H1 (cell line): ENCODE measurements at regions not wholly inside any gene's neighbourhood (a gene's known extent, or its start where the extent isn't known, plus 50 kb on each side); places are given as distances from the start of the nearest gene placed in this dataset.

ENCODE experiments used
- CTCF ChIA-PET: fragments of 300-600 bp; sonication (Branson Sonifier 250); formaldehyde crosslinking; loops from one replicate; lab custom pipeline; 2021; ENCODE audit not compliant: partially characterized antibody; lab: Charles Lee
- POLR2A ChIA-PET: fragments of 300-600 bp; sonication (Branson Sonifier 250); formaldehyde crosslinking; loops from one replicate; lab custom pipeline; 2021; ENCODE audit warnings: inconsistent platforms; ENCODE audit not compliant: partially characterized antibody; lab: Charles Lee
- DNase-seq, 2 experiments: peaks; one replicate each; pipeline versions ENCODE4 v3.0.0 to v3.0.0-alpha.2; 2010 to 2022; ENCODE audit warnings: low spot score in 2 of 2, low read depth in 1 of 2, mixed read lengths in 1 of 2
- FAIRE-seq: peaks from 2 replicates; lab custom pipeline; 2011; peaks lifted over from hg19 to GRCh38; lab: Jason Lieb, UNC
- H2AFZ ChIP-seq: 2 replicates; pipeline ENCODE4 v1.8.1; 2012; ENCODE audit warnings: low read length, inconsistent platforms
- H2AK5ac ChIP-seq: 2 replicates; pipeline ENCODE4 v1.6.1; 2013; ENCODE audit warnings: low read depth, low read length
- H2BK120ac ChIP-seq: replicated peaks from 2 replicates; pipeline ENCODE3; 2013; ENCODE audit warnings: low read depth, low read length, inconsistent platforms
- H2BK12ac ChIP-seq: 2 replicates; pipeline ENCODE4 v1.6.1; 2013; ENCODE audit warnings: low read depth, low read length
- H2BK15ac ChIP-seq: 2 replicates; pipeline ENCODE4 v1.6.1; 2013; ENCODE audit warnings: low read length
- H2BK20ac ChIP-seq: 2 replicates; pipeline ENCODE4 v1.6.1; 2013; ENCODE audit warnings: low read length
- H2BK5ac ChIP-seq: 2 replicates; pipeline ENCODE4 v1.6.1; 2013; ENCODE audit warnings: low read depth, low read length
- H3K14ac ChIP-seq: 2 replicates; pipeline ENCODE4 v1.6.1; 2013; ENCODE audit warnings: inconsistent platforms; ENCODE audit not compliant: insufficient read length
- H3K18ac ChIP-seq: 2 replicates; pipeline ENCODE4 v1.6.1; 2013; ENCODE audit warnings: low read length; ENCODE audit errors: extremely low read depth
- H3K23ac ChIP-seq: 2 replicates; pipeline ENCODE4 v1.6.1; 2013; ENCODE audit warnings: inconsistent platforms; ENCODE audit not compliant: insufficient read length
- H3K23me2 ChIP-seq: 2 replicates; pipeline ENCODE4 v1.6.1; 2013; ENCODE audit warnings: low read depth, low read length
- H3K27ac ChIP-seq: 2 replicates; pipeline ENCODE4 v1.6.1; 2011; ENCODE audit warnings: low read depth, low read length, inconsistent platforms
- H3K27me3 ChIP-seq, 4 experiments: replicated peaks in 1 of 4; 1 replicate in 1 of 4; 2 replicates in 3 of 4; pipeline versions ENCODE4 v1.6.1 to v1.8.1; 2011 to 2013; ENCODE audit warnings: low read length in 3 of 4, mild to moderate bottlenecking in 3 of 4, inconsistent platforms in 2 of 4, mixed read lengths in 2 of 4, moderate library complexity in 1 of 4; ENCODE audit not compliant: control insufficient read depth in 3 of 4, insufficient read depth in 3 of 4; ENCODE audit errors: extremely low read depth in 1 of 4
- H3K36me3 ChIP-seq, 4 experiments: 2 replicates each; pipeline versions ENCODE4 v1.6.1 to v1.8.1; 2011 to 2013; ENCODE audit warnings: mild to moderate bottlenecking in 4 of 4, low read length in 3 of 4, moderate library complexity in 2 of 4, control low read depth in 1 of 4, inconsistent platforms in 1 of 4; ENCODE audit not compliant: insufficient read depth in 4 of 4, control insufficient read depth in 2 of 4
- H3K4ac ChIP-seq: replicated peaks from 2 replicates; pipeline ENCODE3; 2013; ENCODE audit warnings: low read length, low read depth, mixed read lengths, inconsistent platforms; ENCODE audit not compliant: insufficient read length
- H3K4me1 ChIP-seq, 4 experiments: replicated peaks in 1 of 4; 1 replicate in 1 of 4; 2 replicates in 3 of 4; pipeline versions ENCODE4 v1.6.1 to v1.8.1; 2011 to 2013; ENCODE audit warnings: low read length in 3 of 4, inconsistent platforms in 2 of 4, mixed read lengths in 1 of 4; ENCODE audit not compliant: insufficient read depth in 4 of 4, control insufficient read depth in 3 of 4
- H3K4me2 ChIP-seq, 2 experiments: 2 replicates each; pipeline versions ENCODE4 v1.6.1 to v1.8.1; 2011 to 2013; ENCODE audit warnings: low read depth in 2 of 2, low read length in 2 of 2, control low read depth in 1 of 2, inconsistent platforms in 1 of 2, mild to moderate bottlenecking in 1 of 2; ENCODE audit not compliant: insufficient read depth in 1 of 2
- H3K4me3 ChIP-seq, 4 experiments: fragments of 200-600, 300-600 bp in 1 of 4; sonication (generic), shearing (Covaris generic), sonication (Bioruptor Twin) in 1 of 4; 2 replicates each; pipeline versions ENCODE4 v1.5.1 to v1.8.1; 2011 to 2016; ENCODE audit warnings: low read length in 4 of 4, low read depth in 3 of 4, control low read depth in 2 of 4, inconsistent platforms in 2 of 4, mild to moderate bottlenecking in 2 of 4, mixed read lengths in 1 of 4, moderate library complexity in 1 of 4; ENCODE audit not compliant: insufficient read depth in 2 of 4; ENCODE audit errors: extremely low read depth in 1 of 4
- H3K56ac ChIP-seq: replicated peaks from 2 replicates; pipeline ENCODE3; 2013; ENCODE audit warnings: low read depth, mild to moderate bottlenecking, mixed read lengths, low read length, inconsistent platforms; ENCODE audit not compliant: insufficient read length
- H3K79me1 ChIP-seq: 2 replicates; pipeline ENCODE4 v1.6.1; 2013; ENCODE audit warnings: low read depth, low read length, control low read depth
- H3K79me2 ChIP-seq, 2 experiments: 2 replicates each; pipeline versions ENCODE4 v1.6.1 to v1.8.1; 2012 to 2013; ENCODE audit warnings: low read length in 2 of 2, mild to moderate bottlenecking in 2 of 2, inconsistent platforms in 1 of 2; ENCODE audit not compliant: insufficient read depth in 2 of 2, control insufficient read depth in 1 of 2
- H3K9ac ChIP-seq, 4 experiments: replicated peaks in 1 of 4; 1 replicate in 1 of 4; 2 replicates in 3 of 4; pipeline versions ENCODE4 v1.6.1 to v1.8.1; 2011 to 2013; ENCODE audit warnings: low read depth in 3 of 4, low read length in 3 of 4, control low read depth in 2 of 4, mild to moderate bottlenecking in 2 of 4, moderate library complexity in 2 of 4, inconsistent platforms in 1 of 4; ENCODE audit errors: extremely low read depth in 1 of 4
- H3K9me3 ChIP-seq, 2 experiments: 2 replicates each; pipeline versions ENCODE4 v1.6.1 to v1.8.1; 2012 to 2013; ENCODE audit warnings: mild to moderate bottlenecking in 2 of 2, moderate library complexity in 2 of 2, control low read depth in 1 of 2, inconsistent platforms in 1 of 2, low read depth in 1 of 2, low read length in 1 of 2, mixed read lengths in 1 of 2; ENCODE audit not compliant: insufficient read depth in 2 of 2
- H4K20me1 ChIP-seq, 2 experiments: replicated peaks in 1 of 2; 2 replicates each; pipeline versions ENCODE3 to v1.8.1; 2011 to 2013; ENCODE audit warnings: inconsistent platforms in 2 of 2, low read length in 2 of 2, mild to moderate bottlenecking in 1 of 2; ENCODE audit not compliant: insufficient read depth in 2 of 2, control insufficient read depth in 1 of 2
- H4K5ac ChIP-seq: 2 replicates; pipeline ENCODE4 v1.6.1; 2013; ENCODE audit warnings: low read length, low read depth, mixed read lengths, inconsistent platforms; ENCODE audit not compliant: insufficient read length
- H4K8ac ChIP-seq: 2 replicates; pipeline ENCODE4 v1.8.0; 2013; ENCODE audit warnings: mild to moderate bottlenecking, moderate library complexity, low read length, inconsistent platforms; ENCODE audit not compliant: insufficient read depth; ENCODE audit errors: extremely low read depth
- H4K91ac ChIP-seq: replicated peaks from 2 replicates; pipeline ENCODE3; 2013; ENCODE audit warnings: low read length, mixed read lengths, inconsistent platforms; ENCODE audit not compliant: insufficient read length
- ASH2L ChIP-seq: fragments of 200-600, 300-600 bp; sonication (generic); IDR thresholded peaks from one replicate; pipeline ENCODE4 v1.7.1; 2017; ENCODE audit warnings: low read length
- BACH1 ChIP-seq: IDR thresholded peaks from 2 replicates; pipeline ENCODE4 v1.6.1; 2012; ENCODE audit warnings: low read length, improper control_type of control experiment
- BCL11A ChIP-seq, 2 experiments: IDR thresholded peaks; one replicate each; pipeline ENCODE4 v1.6.1; 2011; ENCODE audit warnings: low read depth in 2 of 2, low read length in 2 of 2, mild to moderate bottlenecking in 2 of 2
- BRCA1 ChIP-seq: IDR thresholded peaks from 2 replicates; pipeline ENCODE4 v1.6.1; 2012; ENCODE audit warnings: low read depth, low read length, improper control_type of control experiment
- CHD2 ChIP-seq: IDR thresholded peaks from 2 replicates; pipeline ENCODE4 v1.6.1; 2012; ENCODE audit warnings: low read length, improper control_type of control experiment
- CREB1 ChIP-seq: IDR thresholded peaks from 2 replicates; pipeline ENCODE4 v1.6.1; 2012; ENCODE audit warnings: inconsistent platforms
- FOSL1 ChIP-seq: IDR thresholded peaks from 2 replicates; pipeline ENCODE4 v1.6.1; 2011; ENCODE audit warnings: mild to moderate bottlenecking, low read depth, low read length, moderate library complexity; ENCODE audit not compliant: insufficient read depth
- POLR2A ChIP-seq, 2 experiments: IDR thresholded peaks; 1 replicate in 1 of 2; 2 replicates in 1 of 2; pipeline ENCODE4 v1.6.1; 2011; ENCODE audit warnings: low read depth in 2 of 2, low read length in 2 of 2, mild to moderate bottlenecking in 2 of 2; ENCODE audit errors: control extremely low read depth in 1 of 2
- POU5F1 ChIP-seq: IDR thresholded peaks from 2 replicates; pipeline ENCODE4 v1.6.1; 2011; ENCODE audit warnings: low read depth, mild to moderate bottlenecking, low read length, moderate library complexity
- SIN3A ChIP-seq, 2 experiments: IDR thresholded peaks in 1 of 2; conservative IDR thresholded peaks in 1 of 2; 2 replicates each; pipeline ENCODE4 v1.6.1; 2011 to 2012; ENCODE audit warnings: low read length in 2 of 2, improper control_type of control experiment in 1 of 2, low read depth in 1 of 2, mild to moderate bottlenecking in 1 of 2
- SIRT6 ChIP-seq: IDR thresholded peaks from one replicate; pipeline ENCODE4 v1.7.1; 2012; ENCODE audit warnings: low read length, inconsistent platforms
- SP1 ChIP-seq: IDR thresholded peaks from 2 replicates; pipeline ENCODE4 v1.6.1; 2011; ENCODE audit warnings: low read depth, low read length
- SP2 ChIP-seq: IDR thresholded peaks from 2 replicates; pipeline ENCODE4 v1.6.1; 2012; ENCODE audit warnings: mild to moderate bottlenecking, low read length, inconsistent platforms
- TAF7 ChIP-seq: optimal IDR thresholded peaks from 2 replicates; pipeline ENCODE3; 2011; ENCODE audit warnings: low read depth, mild to moderate bottlenecking, inconsistent platforms, low read length, moderate library complexity, borderline replicate concordance
- WGBS, 2 experiments: shearing (Covaris generic) in 1 of 2; methylation state at CpG; one replicate each; pipeline versions ENCODE4 v1.1.6 to v1.1.7; 2013 to 2015; ENCODE audit warnings: low lambda C conversion rate in 2 of 2, mixed read lengths in 2 of 2, inconsistent platforms in 1 of 2, low coverage in 1 of 2, missing lambda C conversion rate in 1 of 2; ENCODE audit not compliant: insufficient replicate concordance in 2 of 2, insufficient coverage in 1 of 2, insufficient read length in 1 of 2; ENCODE audit errors: extremely low coverage in 1 of 2, missing lambda C conversion rate in 1 of 2; 5-methylcytosine and 5-hydroxymethylcytosine counted together

- H3K79me2 ChIP-seq = no peaks in the 10 kb centered on the region
- no peaks in the 10 kb centered on the region for H3K27me3 ChIP-seq
- no peak overlapping the region for H2BK120ac ChIP-seq
- FAIRE-seq (no peak), DNase-seq (no peak)
- no peak overlapping the region for H2BK12ac ChIP-seq
- no peaks in the 10 kb centered on the region for H3K36me3 ChIP-seq
- no peaks in the 10 kb centered on the region for H3K79me1 ChIP-seq
- no peak overlapping the region for H3K56ac ChIP-seq
- no peak overlapping the region for H3K4me3 ChIP-seq
- no peak overlapping the region for H2BK15ac ChIP-seq
- H3K4me2 ChIP-seq = no peak overlapping the region
- TF ChIP-seq BACH1 = no peak
- TF ChIP-seq ASH2L = no peak
- no peak for TF ChIP-seq FOSL1
- no peak for TF ChIP-seq SP2
- no peak for TF ChIP-seq TAF7
- no peak for TF ChIP-seq BCL11A (IDR thresholded peaks at IDR 0.05; ENCODE audit: low read depth in 2 of 2, low read length in 2 of 2)
- TF ChIP-seq POU5F1 = no peak
- TF ChIP-seq SP1 = no peak
- no peak for TF ChIP-seq SIRT6
- TF ChIP-seq BRCA1 = no peak
- no peak for TF ChIP-seq CHD2
- TF ChIP-seq POLR2A (IDR thresholded peaks at IDR 0.05; ENCODE audit: control extremely low read depth in 1 of 2, low read depth in 2 of 2, low read length in 2 of 2) = no peak
- no peak for TF ChIP-seq CREB1
- TF ChIP-seq SIN3A (conservative IDR thresholded peaks at IDR 0.05 in 1 of 2, IDR thresholded peaks at IDR 0.05 in 1 of 2; ENCODE audit: low read depth in 1 of 2, low read length in 2 of 2) = no peak
- no peak overlapping the region for H4K5ac ChIP-seq
- no peak overlapping the region for H4K8ac ChIP-seq
- CTCF ChIA-PET = no interaction called here
- WGBS, 2 experiments = 90% methylated on average over 7 of the region's 7 CpGs; no CpG with 5 or more reads in 1 of the 2 experiments
- H3K4me1 ChIP-seq = peaks cover 2 to 13% (median 7%) of the 10 kb centered on the region in 4 experiments; a peak in 5 of 7 replicates
- POLR2A ChIA-PET = interaction anchor here (1.1 kb wide), 1 partner anchor 17 kb away, joined by 3 read pairs; no protein-coding TSS in a partner anchor
- no peaks in the 10 kb centered on the region for H4K20me1 ChIP-seq
- H2AK5ac ChIP-seq = no peak overlapping the region
- no peak overlapping the region for H2BK20ac ChIP-seq
- H2AFZ ChIP-seq = no peak overlapping the region
- H3K4ac ChIP-seq = no peak overlapping the region
- H4K91ac ChIP-seq = no peak overlapping the region
- H3K14ac ChIP-seq = no peak overlapping the region
- no peaks in the 10 kb centered on the region for H3K23me2 ChIP-seq
- H3K9me3 ChIP-seq = no peaks in the 10 kb centered on the region
- H3K23ac ChIP-seq = no peak overlapping the region
- H2BK5ac ChIP-seq = no peak overlapping the region
- no peak overlapping the region for H3K9ac ChIP-seq
- no peak overlapping the region for H3K18ac ChIP-seq
- no peak overlapping the region for H3K27ac ChIP-seq
Observed at GRCh38 chr9:108049026-108049607, 559.5 kb upstream of the KLF4 start.
